GM20000 (cell line): ENCODE measurements at regions not wholly inside any gene's neighbourhood (a gene's known extent, or its start where the extent isn't known, plus 50 kb on each side); places are given as distances from the start of the nearest gene placed in this dataset.

ENCODE experiments used
- DNase-seq: peaks from one replicate; pipeline ENCODE4 v3.0.0; 2012; ENCODE audit warnings: low spot score
- CTCF ChIP-seq: IDR thresholded peaks from 2 replicates; pipeline ENCODE4 v1.5.1; 2012; ENCODE audit warnings: mild to moderate bottlenecking, control low read depth; ENCODE audit errors: extremely low read depth, missing control alignments

- TF ChIP-seq CTCF, result no peak
Observed at GRCh38 chr5:72604111-72604797, 97.0 kb upstream of the ZNF366 start.

GRCh38 chr5:72602696-72603685 is 95.8 kb upstream of the ZNF366 start:
- no peak for TF ChIP-seq CTCF
- no peak for DNase-seq

More at GRCh38 chr5:72604111-72604797, 97.0 kb upstream of the ZNF366 start:
- DNase-seq, result no peak

GRCh38 chr5:72601861-72602260 is 94.7 kb upstream of the ZNF366 start:
- TF ChIP-seq CTCF, result no peak
- no peak for DNase-seq

- DNase-seq, result no peak
- no peak for TF ChIP-seq CTCF
Observed at GRCh38 chr5:72600391-72600981, 93.3 kb upstream of the ZNF366 start.

- TF ChIP-seq CTCF, result no peak
- DNase-seq, result no peak
Observed at GRCh38 chr5:72599519-72600370, 92.5 kb upstream of the ZNF366 start.

GRCh38 chr5:72599065-72599433 is 91.8 kb upstream of the ZNF366 start:
- no peak for TF ChIP-seq CTCF
- no peak for DNase-seq
